HG02763 (cell line): ENCODE measurements at regions not wholly inside any gene's neighbourhood (a gene's known extent, or its start where the extent isn't known, plus 50 kb on each side); places are given as distances from the start of the nearest gene placed in this dataset.

Source experiments
- ATAC-seq: cut with Tn5 transposase; IDR thresholded peaks from one replicate; pipeline ENCODE4 v1.9.1; 2021; ENCODE audit warnings: mild to moderate bottlenecking, moderate library complexity; ENCODE audit not compliant: unreplicated experiment

- no peak for ATAC-seq
Measured at GRCh38 chr14:65794674-65795279, 382.2 kb downstream of the FUT8 start.

DNA sequence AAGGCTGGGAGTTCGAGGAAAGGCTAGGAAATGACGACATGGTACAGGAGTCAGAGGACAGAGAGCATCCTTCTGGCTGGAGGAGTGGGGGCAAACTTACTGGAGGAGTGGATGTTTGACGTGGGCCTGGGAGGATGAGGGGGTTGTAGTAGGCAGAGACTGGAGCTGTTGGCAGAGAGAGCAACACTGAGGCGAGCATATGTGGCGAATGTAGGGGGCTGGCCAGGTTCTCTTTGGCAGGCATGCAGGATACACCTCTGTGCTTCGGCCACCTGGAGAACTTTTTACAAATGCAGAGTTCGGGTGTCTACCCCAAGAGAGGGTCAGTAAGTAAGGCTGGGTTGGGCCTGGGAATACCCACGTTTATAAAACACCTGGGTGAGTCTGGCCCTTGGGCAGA lies 385.7 kb downstream of the FUT8 start:
- no peak for ATAC-seq

GRCh38 chr14:65800694-65801093 lies 388.2 kb downstream of the FUT8 start:
- no peak for ATAC-seq

DNA sequence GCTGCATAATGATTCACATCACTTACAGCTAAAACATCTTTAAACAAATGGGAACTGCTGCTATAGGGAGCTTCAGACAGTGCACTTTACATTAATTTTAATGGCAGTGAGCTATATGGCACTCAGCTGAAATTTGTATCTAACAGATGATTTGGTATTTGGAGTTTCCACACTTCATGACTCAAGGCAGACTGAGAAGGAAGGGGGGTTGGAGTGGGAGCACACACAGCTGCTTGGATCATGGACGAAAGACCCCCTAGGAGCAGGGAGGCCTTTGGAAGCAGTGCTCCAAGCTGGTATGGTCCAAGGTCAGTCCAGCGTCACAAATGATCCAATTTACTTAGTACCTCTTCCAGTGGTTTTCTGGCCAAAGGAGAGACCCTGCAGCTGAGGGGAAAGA lies 389.7 kb downstream of the FUT8 start:
- no peak for ATAC-seq

DNA sequence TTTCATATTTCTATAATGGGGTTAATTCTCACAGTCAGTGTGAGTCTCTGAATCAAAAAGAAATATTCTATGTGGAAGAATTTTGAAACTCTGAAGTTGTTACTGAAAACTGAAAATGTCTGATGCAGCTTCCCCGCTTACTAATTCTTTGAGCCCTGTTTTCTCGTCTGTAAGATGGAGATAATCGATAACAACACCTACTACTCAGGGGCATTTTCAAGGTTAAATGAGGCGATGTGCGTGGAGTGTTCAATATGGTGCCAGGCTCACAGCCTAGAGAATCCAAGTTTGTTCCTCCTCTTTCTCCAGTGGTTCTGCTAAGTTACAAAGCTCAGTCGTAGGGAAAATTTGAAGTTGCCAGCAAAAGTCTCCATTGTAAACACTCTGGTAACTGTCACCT lies 391.4 kb downstream of the FUT8 start:
- ATAC-seq, result no peak

DNA sequence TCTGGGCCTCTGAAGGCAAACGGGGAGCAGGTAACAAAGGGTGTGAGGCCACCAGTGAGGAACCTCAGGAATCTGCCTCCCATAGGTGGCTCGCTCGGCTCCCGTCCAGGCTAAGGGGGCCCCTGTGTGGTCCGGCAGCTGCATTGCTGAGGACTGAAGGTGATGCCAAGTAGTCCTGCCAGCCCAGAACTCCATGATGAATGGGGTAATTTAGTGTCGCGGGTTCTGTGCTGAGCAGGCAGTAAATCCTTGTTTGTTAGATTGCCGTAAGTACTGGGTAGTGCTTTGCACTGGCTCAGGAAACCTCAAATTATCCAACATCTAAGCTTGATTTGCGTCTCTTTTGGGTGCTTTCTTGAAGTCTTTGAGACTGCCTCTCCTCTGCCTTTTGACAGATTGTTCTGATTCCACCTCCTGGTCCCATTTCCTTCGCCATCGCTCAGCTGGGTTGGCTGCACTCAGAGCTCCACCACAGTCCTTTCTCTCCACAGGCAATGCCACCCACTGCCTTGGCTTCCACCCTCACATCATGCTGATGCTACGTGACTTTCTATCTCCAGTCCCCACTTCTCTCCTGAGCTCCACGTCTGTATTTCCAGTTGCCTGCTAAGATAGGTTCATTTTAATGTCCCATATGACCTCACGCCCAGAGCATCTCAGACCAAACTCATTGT lies 392.0 kb downstream of the FUT8 start:
- no peak for ATAC-seq

- ATAC-seq, result no peak
Measured at GRCh38 chr14:65805113-65805473, 392.6 kb downstream of the FUT8 start.

DNA sequence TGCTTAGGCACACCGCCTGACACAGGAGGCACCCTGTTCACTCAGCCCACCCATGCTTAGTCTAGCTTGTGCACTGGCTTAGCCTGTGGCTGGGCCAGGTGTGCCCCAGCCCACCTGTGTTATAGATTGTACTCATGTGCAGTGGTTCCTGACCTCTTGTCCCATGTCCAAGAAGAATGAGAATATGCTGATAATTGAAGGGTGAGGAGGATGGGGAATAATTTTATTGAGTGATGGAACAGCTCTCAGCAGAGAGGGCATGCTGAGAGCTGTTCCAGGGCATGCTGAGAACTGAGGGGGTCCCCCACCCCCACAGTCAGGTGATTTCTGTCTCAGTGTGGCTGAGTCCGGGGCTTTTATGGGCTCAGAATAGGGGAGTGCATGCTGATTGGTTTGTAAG lies 395.9 kb downstream of the FUT8 start:
- ATAC-seq, result no peak

- ATAC-seq, result no peak
Measured at GRCh38 chr14:65810322-65810721, 397.8 kb downstream of the FUT8 start.

- no peak for ATAC-seq
Measured at GRCh38 chr14:65813760-65814384, 401.3 kb downstream of the FUT8 start.

GRCh38 chr14:65815127-65815526 lies 402.6 kb downstream of the FUT8 start:
- ATAC-seq, result no peak

- no peak for ATAC-seq
Measured at GRCh38 chr14:65817011-65817410, 404.5 kb downstream of the FUT8 start.

- ATAC-seq, result no peak
Measured at GRCh38 chr14:65819569-65819968, 407.0 kb downstream of the FUT8 start.

GRCh38 chr14:65821224-65821753 lies 408.8 kb downstream of the FUT8 start:
- ATAC-seq, result no peak

DNA sequence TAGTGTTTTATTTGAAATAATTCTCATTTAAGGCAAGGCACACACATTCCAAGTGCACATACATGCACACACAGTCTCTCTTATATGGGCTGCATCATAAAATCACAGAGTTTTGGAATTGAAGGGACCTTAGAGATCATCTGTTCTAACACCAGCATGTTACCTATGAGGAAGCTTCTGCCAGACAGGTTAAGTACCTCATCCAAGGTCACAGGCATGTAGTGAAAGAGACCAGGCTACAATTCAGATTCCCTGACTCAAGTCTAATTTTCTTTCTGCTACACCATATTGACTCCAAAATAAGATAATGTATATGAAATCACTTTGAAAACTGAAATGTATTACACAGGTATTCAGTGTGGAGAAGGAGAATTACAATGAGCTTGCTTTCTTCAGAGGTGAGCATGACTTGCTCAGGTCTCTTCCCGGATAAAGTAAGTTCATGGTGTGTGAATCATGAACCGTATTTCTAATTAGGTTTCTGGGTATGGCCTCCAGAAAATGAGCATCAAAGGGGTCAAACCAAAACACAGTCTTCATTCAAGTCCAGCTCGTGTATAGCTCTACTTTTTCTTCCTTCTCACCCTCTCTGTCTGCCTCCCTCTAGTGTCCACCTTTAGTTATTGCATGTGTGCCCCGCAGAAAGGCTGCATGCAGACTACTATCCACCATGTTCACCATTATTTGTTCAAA lies 411.9 kb downstream of the FUT8 start:
- ATAC-seq, result no peak

- ATAC-seq, result no peak
Measured at GRCh38 chr14:65824978-65825299, 412.4 kb downstream of the FUT8 start.

DNA sequence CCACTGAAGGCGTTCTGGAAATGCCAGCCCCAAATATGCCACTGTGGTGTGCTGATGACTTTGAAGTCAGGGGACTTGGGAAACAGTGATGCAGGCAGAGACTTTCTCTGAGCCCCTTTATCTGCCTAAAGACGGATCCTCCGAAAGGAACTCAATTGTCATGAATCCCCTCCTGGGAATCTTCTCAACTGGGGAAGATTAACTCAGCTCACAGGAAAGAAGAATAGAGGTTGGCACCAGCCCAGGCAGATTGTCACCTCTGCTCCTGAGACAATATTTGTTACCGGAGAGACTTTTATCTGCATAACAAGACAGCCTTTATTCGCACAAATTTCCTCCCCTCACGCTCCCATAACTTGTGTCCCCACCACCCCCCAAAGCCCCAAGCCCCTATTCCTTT lies 414.4 kb downstream of the FUT8 start:
- ATAC-seq, result no peak

GRCh38 chr14:65827520-65827919 lies 415.0 kb downstream of the FUT8 start:
- no peak for ATAC-seq

GRCh38 chr14:65828396-65828795 lies 415.9 kb downstream of the FUT8 start:
- ATAC-seq, result no peak

- ATAC-seq, result no peak
Measured at GRCh38 chr14:65832431-65833266, 420.1 kb downstream of the FUT8 start.

DNA sequence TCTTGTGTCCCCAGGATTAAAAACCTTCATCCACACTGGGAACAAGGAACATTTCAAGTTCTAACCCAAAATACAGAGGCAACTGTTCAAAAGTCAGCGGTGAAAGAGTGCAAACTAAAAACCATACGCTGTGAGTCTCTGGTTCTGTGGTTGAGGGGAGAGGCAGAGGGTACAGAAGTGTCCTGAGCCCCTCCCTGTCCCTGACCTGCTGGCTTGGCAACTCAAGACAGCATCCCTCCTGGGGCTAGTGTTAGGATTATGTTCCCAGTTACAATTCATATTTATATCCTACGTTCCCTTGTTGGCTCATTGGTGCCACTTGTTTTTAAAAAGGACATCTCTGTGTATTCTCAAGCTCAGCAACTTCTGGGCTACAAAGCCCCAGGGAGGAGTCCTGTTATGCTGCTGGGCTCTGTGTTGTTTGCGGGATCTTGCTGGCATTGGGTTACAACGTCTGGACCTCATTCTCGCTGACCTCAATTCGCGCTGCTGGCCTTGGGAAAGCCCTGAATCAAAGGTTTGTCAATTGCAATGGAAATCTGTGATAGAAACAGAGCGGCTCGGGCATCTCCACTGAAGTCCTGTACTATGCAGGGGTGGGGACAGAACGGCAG lies 420.8 kb downstream of the FUT8 start:
- no peak for ATAC-seq
